IMR-90 (cell line): ENCODE measurements at regions not wholly inside any gene's neighbourhood (a gene's known extent, or its start where the extent isn't known, plus 50 kb on each side); places are given as distances from the start of the nearest gene placed in this dataset.

Experiments used
- ATAC-seq: fragments of 200-7000 bp; cut with Tn5 transposase; 2 replicates; pipeline ENCODE4 v1.9.1; 2020; ENCODE audit warnings: low read depth, mild to moderate bottlenecking, moderate library complexity
- BruUV-seq: library from RNA; stranded (reverse); fragments of 400-500 nt; replicated peaks from 2 replicates; lab custom pipeline; 2021; lab: Mats Ljungman, UMichigan
- CTCF ChIA-PET: fragments of 300-600 bp; formaldehyde crosslinking; extraction: SDS; loops from one replicate; lab custom pipeline; 2021; ENCODE audit warnings: antibody characterized with exemption; lab: Yijun Ruan, JAX
- POLR2A ChIA-PET: fragments of 300-600 bp; sonication (Branson Sonifier 250); formaldehyde crosslinking; loops from one replicate; lab custom pipeline; 2022; ENCODE audit warnings: antibody characterized with exemption; ENCODE audit not compliant: unreplicated experiment; lab: Charles Lee
- DNase-seq: peaks from one replicate; pipeline ENCODE4 v3.0.0; 2013
- H2AFZ ChIP-seq: replicated peaks from 2 replicates; pipeline ENCODE3; 2013; ENCODE audit warnings: low read length, mild to moderate bottlenecking; ENCODE audit not compliant: poor library complexity
- H2AK5ac ChIP-seq: 2 replicates; pipeline ENCODE4 v1.6.1; 2013; ENCODE audit warnings: low read depth, low read length, inconsistent platforms
- H2AK9ac ChIP-seq: replicated peaks from 2 replicates; pipeline ENCODE3; 2013; ENCODE audit warnings: mild to moderate bottlenecking, low read depth, low read length, moderate library complexity; ENCODE audit not compliant: poor library complexity
- H2BK120ac ChIP-seq: 2 replicates; pipeline ENCODE4 v1.6.1; 2013; ENCODE audit warnings: low read depth, low read length, inconsistent platforms
- H2BK15ac ChIP-seq: 3 replicates; pipeline ENCODE4 v1.6.1; 2013; ENCODE audit warnings: low read depth, low read length, inconsistent platforms
- H2BK20ac ChIP-seq: 2 replicates; pipeline ENCODE4 v1.6.1; 2013; ENCODE audit warnings: low read depth, mild to moderate bottlenecking, inconsistent platforms, low read length, moderate library complexity
- H2BK5ac ChIP-seq: 2 replicates; pipeline ENCODE4 v1.6.1; 2013; ENCODE audit warnings: mild to moderate bottlenecking, low read depth, low read length, inconsistent platforms; ENCODE audit not compliant: poor library complexity, severe bottlenecking
- H3K14ac ChIP-seq: replicated peaks from 2 replicates; pipeline ENCODE4 v1.6.1; 2013; ENCODE audit warnings: low read depth, low read length, inconsistent platforms
- H3K18ac ChIP-seq: 2 replicates; pipeline ENCODE4 v1.6.1; 2013; ENCODE audit warnings: low read depth, low read length, control low read depth
- H3K23ac ChIP-seq: 2 replicates; pipeline ENCODE4 v1.6.1; 2013; ENCODE audit warnings: low read depth, low read length, inconsistent platforms
- H3K27ac ChIP-seq: 2 replicates; pipeline ENCODE4 v1.5.1; 2013; ENCODE audit warnings: mild to moderate bottlenecking, control low read depth, low read length; ENCODE audit not compliant: insufficient read depth
- H3K27me3 ChIP-seq: 2 replicates; pipeline ENCODE4 v1.6.1; 2013; ENCODE audit warnings: low read length; ENCODE audit not compliant: control insufficient read depth, insufficient read depth
- H3K36me3 ChIP-seq: 2 replicates; pipeline ENCODE4 v1.6.1; 2013; ENCODE audit warnings: low read length, mixed read lengths; ENCODE audit not compliant: control insufficient read depth, insufficient read depth
- H3K4ac ChIP-seq: 2 replicates; pipeline ENCODE4 v1.6.1; 2013; ENCODE audit warnings: low read depth, low read length, inconsistent platforms
- H3K4me1 ChIP-seq: 2 replicates; pipeline ENCODE4 v1.6.1; 2013; ENCODE audit warnings: low read length, mixed read lengths; ENCODE audit not compliant: control insufficient read depth, insufficient read depth
- H3K4me2 ChIP-seq: 2 replicates; pipeline ENCODE4 v1.6.1; 2013; ENCODE audit warnings: low read depth, mild to moderate bottlenecking, control low read depth, low read length, moderate library complexity
- H3K4me3 ChIP-seq: 2 replicates; pipeline ENCODE4 v1.5.1; 2013; ENCODE audit warnings: low read depth, mild to moderate bottlenecking, control low read depth, low read length, moderate library complexity; ENCODE audit not compliant: insufficient read depth
- H3K56ac ChIP-seq: 2 replicates; pipeline ENCODE4 v1.6.1; 2013; ENCODE audit warnings: low read length, inconsistent platforms; ENCODE audit not compliant: insufficient read depth; ENCODE audit errors: extremely low read depth
- H3K79me1 ChIP-seq, 2 experiments: 2 replicates each; pipeline ENCODE4 v1.6.1; 2013; ENCODE audit warnings: low read length in 2 of 2, inconsistent platforms in 1 of 2, low read depth in 1 of 2
- H3K9ac ChIP-seq: 2 replicates; pipeline ENCODE4 v1.6.1; 2013; ENCODE audit warnings: low read depth, low read length, control low read depth
- H3K9me1 ChIP-seq: 2 replicates; pipeline ENCODE4 v1.6.1; 2013; ENCODE audit warnings: low read length, inconsistent platforms; ENCODE audit not compliant: insufficient read depth
- H3K9me3 ChIP-seq: 2 replicates; pipeline ENCODE4 v1.6.1; 2013; ENCODE audit warnings: low read length; ENCODE audit not compliant: control insufficient read depth, insufficient read depth
- H4K20me1 ChIP-seq: 2 replicates; pipeline ENCODE4 v1.6.1; 2013; ENCODE audit warnings: low read length, inconsistent platforms; ENCODE audit not compliant: insufficient read depth
- H4K5ac ChIP-seq: 2 replicates; pipeline ENCODE4 v1.6.1; 2013; ENCODE audit warnings: mild to moderate bottlenecking, low read depth, low read length, control low read depth
- H4K8ac ChIP-seq, 2 experiments: 2 replicates each; pipeline ENCODE4 v1.6.1; 2013; ENCODE audit warnings: low read depth in 2 of 2, low read length in 2 of 2, control low read depth in 1 of 2, inconsistent platforms in 1 of 2
- H4K91ac ChIP-seq: 2 replicates; pipeline ENCODE4 v1.6.1; 2013; ENCODE audit warnings: low read depth, low read length, inconsistent platforms; ENCODE audit not compliant: insufficient read depth
- CHD1 ChIP-seq: IDR thresholded peaks from 2 replicates; pipeline ENCODE4 v1.6.1; 2012; ENCODE audit warnings: low read depth, low read length, improper control_type of control experiment
- WGBS, 2 experiments: methylation state at CpG; one replicate each; pipeline versions ENCODE4 v1.1.5 to v1.1.7; 2013; ENCODE audit warnings: missing lambda C conversion rate in 2 of 2; ENCODE audit not compliant: insufficient read length in 1 of 2; ENCODE audit errors: extremely low coverage in 2 of 2; 5-methylcytosine and 5-hydroxymethylcytosine counted together
- dilution Hi-C: fragments of 300-500 bp; cut with HindIII; formaldehyde crosslinking; loops from one replicate; pipeline ENCODE4 v1.14.3; 2018; ENCODE audit warnings: low sequenced_read_pairs; ENCODE audit not compliant: unreplicated experiment
- in situ Hi-C: fragments of 300-500 bp; cut with MboI; formaldehyde crosslinking; loops from 3 replicates; pipeline ENCODE4 v1.14.3; 2019; ENCODE audit warnings: low sequenced_read_pairs, inconsistent platforms, mixed read lengths
- intact Hi-C: fragments of 100-400 bp; cut with micrococcal nuclease; formaldehyde crosslinking; loops from 2 replicates; pipeline ENCODE4 v1.10.0; 2022

- 60% methylated on average over 1 of the region's 10 CpGs; no CpG with 5 or more reads in 1 of the 2 experiments for WGBS, 2 experiments
- Histone ChIP-seq H3K9me3 (peaks cover 8% of the 10 kb centered on the region), H3K4ac (no peak overlapping the region), H3K27me3 (no peaks in the 10 kb centered on the region), H3K9ac (no peak overlapping the region), H3K36me3 (no peaks in the 10 kb centered on the region), H3K23ac (no peak overlapping the region), H4K91ac (no peak overlapping the region), H3K18ac (no peak overlapping the region), H2AFZ (no peak overlapping the region), H3K56ac (no peak overlapping the region), H3K4me1 (no peaks in the 10 kb centered on the region), H2BK5ac (no peak overlapping the region), H2BK15ac (no peak overlapping the region), H3K4me3 (no peak overlapping the region), H3K4me2 (no peak overlapping the region), H2BK120ac (no peak overlapping the region), H3K79me1 (no peaks in the 10 kb centered on the region), H2AK9ac (no peak overlapping the region), H3K27ac (no peak overlapping the region), H2AK5ac (no peak overlapping the region), H2BK20ac (no peak overlapping the region), H4K20me1 (no peaks in the 10 kb centered on the region), H4K8ac (no peak overlapping the region), H3K14ac (no peak overlapping the region), H4K5ac (no peak overlapping the region), H3K9me1 (no peaks in the 10 kb centered on the region)
- no TSS peak for BruUV-seq
- intact Hi-C loops = no loop called here
- POLR2A ChIA-PET = no interaction called here
- CTCF ChIA-PET = interaction anchor here (0.5 kb wide), 1 partner anchor 30 kb away, joined by 8 read pairs; no protein-coding TSS in a partner anchor
- DNase-seq = no peak
- dilution Hi-C loops = no loop called here
- TF ChIP-seq CHD1 = no peak
- no peak for ATAC-seq
- in situ Hi-C loops = no loop called here
Measured at GRCh38 chr12:97181571-97182265, 274.7 kb downstream of the NEDD1 start.
